Common myeloid progenitor, CD34-positive (primary cell): ENCODE measurements at regions not wholly inside any gene's neighbourhood (a gene's known extent, or its start where the extent isn't known, plus 50 kb on each side); places are given as distances from the start of the nearest gene placed in this dataset.

ENCODE experiments used
- CTCF ChIA-PET: fragments of 350-600 bp; sonication (Branson Sonifier 250); formaldehyde crosslinking; loops from one replicate; lab custom pipeline; 2021; ENCODE audit warnings: antibody characterized with exemption; lab: Charles Lee
- POLR2A ChIA-PET: fragments of 350-600 bp; sonication (Branson Sonifier 250); formaldehyde crosslinking; loops from one replicate; lab custom pipeline; 2021; ENCODE audit warnings: antibody characterized with exemption; lab: Charles Lee
- DNase-seq, 3 donors: peaks; one replicate each; pipeline versions ENCODE4 v3.0.0 to v3.0.0-alpha.2; 2013
- H3K27ac ChIP-seq, 2 experiments: 1 replicate in 1 of 2; 2 replicates in 1 of 2; pipeline ENCODE4 v1.7.0; 2013; ENCODE audit warnings: inconsistent platforms in 2 of 2, low read length in 2 of 2, mild to moderate bottlenecking in 2 of 2, low read depth in 1 of 2, moderate library complexity in 1 of 2; ENCODE audit not compliant: severe bottlenecking in 2 of 2, insufficient read depth in 1 of 2, poor library complexity in 1 of 2
- H3K27me3 ChIP-seq, 5 experiments: replicated peaks in 2 of 5; 1 replicate in 3 of 5; 2 replicates in 2 of 5; pipeline versions ENCODE4 v1.6.1 to v1.7.0; 2013; ENCODE audit warnings: low read length in 4 of 5, mild to moderate bottlenecking in 2 of 5, moderate library complexity in 2 of 5, inconsistent platforms in 1 of 5; ENCODE audit not compliant: insufficient read depth in 5 of 5, control insufficient read depth in 4 of 5
- H3K36me3 ChIP-seq, 4 experiments: 1 replicate in 2 of 4; 2 replicates in 2 of 4; pipeline versions ENCODE4 v1.6.1 to v1.7.0; 2013; ENCODE audit warnings: low read length in 3 of 4, control low read depth in 1 of 4, mild to moderate bottlenecking in 1 of 4; ENCODE audit not compliant: control insufficient read depth in 4 of 4, insufficient read depth in 4 of 4
- H3K4me1 ChIP-seq, 4 experiments: 1 replicate in 3 of 4; 2 replicates in 1 of 4; pipeline versions ENCODE4 v1.6.1 to v1.7.1; 2013; ENCODE audit warnings: low read length in 3 of 4, mild to moderate bottlenecking in 3 of 4, control low read depth in 1 of 4, inconsistent platforms in 1 of 4, moderate library complexity in 1 of 4; ENCODE audit not compliant: control insufficient read depth in 4 of 4, insufficient read depth in 4 of 4; ENCODE audit errors: control extremely low read depth in 1 of 4
- H3K4me3 ChIP-seq, 7 experiments: 1 replicate in 4 of 7; 2 replicates in 3 of 7; pipeline versions ENCODE4 v1.5.1 to v1.7.0; 2013; ENCODE audit warnings: mild to moderate bottlenecking in 7 of 7, low read length in 6 of 7, moderate library complexity in 6 of 7, inconsistent platforms in 2 of 7, low read depth in 2 of 7, control low read depth in 1 of 7; ENCODE audit not compliant: insufficient read depth in 4 of 7, control insufficient read depth in 1 of 7; ENCODE audit errors: extremely low read depth in 1 of 7
- H3K9me3 ChIP-seq, 5 experiments: 1 replicate in 4 of 5; 2 replicates in 1 of 5; pipeline versions ENCODE4 v1.6.1 to v1.7.1; 2013; ENCODE audit warnings: low read length in 4 of 5, mild to moderate bottlenecking in 2 of 5, inconsistent platforms in 1 of 5, low read depth in 1 of 5, moderate library complexity in 1 of 5; ENCODE audit not compliant: control insufficient read depth in 4 of 5, insufficient read depth in 2 of 5; ENCODE audit errors: control extremely low read depth in 1 of 5
- WGBS: methylation state at CpG from one replicate; pipeline ENCODE4 v1.1.5; 2013; ENCODE audit not compliant: insufficient coverage; 5-methylcytosine and 5-hydroxymethylcytosine counted together

DNA sequence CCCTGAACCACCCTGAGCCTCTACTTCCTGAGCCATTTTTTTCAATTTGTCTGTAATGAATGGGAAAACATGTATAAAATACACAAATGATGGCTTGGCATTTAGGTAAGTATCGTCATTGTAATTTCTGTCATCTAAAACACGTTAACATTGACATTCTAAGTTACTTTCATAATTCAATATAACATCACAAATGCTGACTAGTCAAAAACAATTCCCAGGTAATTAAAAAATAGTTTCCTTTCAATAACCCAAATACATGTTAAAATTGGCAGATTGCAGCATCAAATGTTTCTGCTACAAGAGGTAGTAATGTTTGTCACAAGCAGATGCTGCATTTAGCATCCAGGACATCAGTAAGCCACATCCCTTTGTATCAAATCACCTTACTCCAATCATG, 776.4 kb downstream of the KCTD16 start:
- POLR2A ChIA-PET = no interaction called here
- H3K36me3 ChIP-seq = no peaks in the 10 kb centered on the region
- no peak overlapping the region for H3K4me3 ChIP-seq

DNA sequence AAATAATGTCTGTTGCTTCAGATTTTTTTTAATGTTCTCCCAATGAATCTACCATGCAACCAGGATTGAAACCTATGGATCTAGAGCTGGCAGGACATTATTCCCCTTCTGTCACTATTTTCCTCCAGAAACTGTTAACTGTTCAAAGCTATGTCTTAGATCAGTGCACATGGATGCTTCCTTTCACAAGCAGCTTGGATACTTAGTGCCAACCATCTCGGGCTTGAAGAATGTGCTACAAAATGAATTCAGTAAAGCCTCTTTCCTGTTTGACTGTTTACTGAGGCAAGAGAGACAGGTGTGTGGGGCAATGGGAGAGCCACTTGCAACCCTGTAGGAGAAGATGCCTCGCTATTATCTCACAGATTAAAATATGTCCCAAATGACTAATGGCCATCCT, 774.8 kb downstream of the KCTD16 start:
- Histone ChIP-seq H3K4me1 (no peaks in the 10 kb centered on the region), H3K36me3 (no peaks in the 10 kb centered on the region), H3K27ac (no peak overlapping the region), H3K27me3 (no peaks in the 10 kb centered on the region), H3K9me3 (no peaks in the 10 kb centered on the region), H3K4me3 (no peak overlapping the region)
- ChIA-PET CTCF (no interaction called here), POLR2A (no interaction called here)
- WGBS = no CpG with 5 or more reads among the region's 2 CpGs
- DNase-seq = no peak

More for the DNA sequence above, 776.4 kb downstream of the KCTD16 start:
- WGBS = no CpG with 5 or more reads among the region's 2 CpGs
- Histone ChIP-seq H3K27me3 (no peaks in the 10 kb centered on the region), H3K4me1 (no peaks in the 10 kb centered on the region), H3K27ac (no peak overlapping the region), H3K9me3 (no peaks in the 10 kb centered on the region)
- CTCF ChIA-PET = interaction anchor here (1.2 kb wide), 1 partner anchor 11 kb away, joined by 3 read pairs; no protein-coding TSS in a partner anchor
- DNase-seq = no peak

DNA sequence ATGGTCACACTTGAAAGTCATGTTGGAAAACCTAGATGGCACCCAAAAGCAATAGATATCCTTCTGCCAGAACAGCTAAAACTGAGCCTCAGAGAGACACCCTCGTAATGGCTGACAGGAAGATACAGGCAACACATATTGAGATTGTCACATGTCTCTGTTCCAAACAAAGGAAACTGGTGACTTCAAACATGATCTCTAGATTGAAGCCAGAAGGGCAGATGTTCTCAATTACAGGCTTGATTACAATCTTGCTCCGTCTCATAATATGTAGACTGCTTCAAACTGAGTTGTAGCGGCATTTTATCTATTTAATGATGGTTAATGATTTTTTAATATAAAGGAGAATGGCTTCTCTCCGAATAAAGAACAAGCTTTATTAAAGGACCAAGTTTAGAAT, 774.3 kb downstream of the KCTD16 start:
- H3K27me3 ChIP-seq = no peaks in the 10 kb centered on the region
- no peaks in the 10 kb centered on the region for H3K4me1 ChIP-seq
- no peaks in the 10 kb centered on the region for H3K36me3 ChIP-seq
- no peaks in the 10 kb centered on the region for H3K9me3 ChIP-seq
- DNase-seq = no peak
- WGBS = 93% methylated on average over 4 of the region's 4 CpGs
- ChIA-PET POLR2A (interaction anchor here (0.7 kb wide), 1 partner anchor 8 kb away, joined by 4 read pairs; no protein-coding TSS in a partner anchor), CTCF (no interaction called here)
- no peak overlapping the region for H3K27ac ChIP-seq
- H3K4me3 ChIP-seq = no peak overlapping the region

DNA sequence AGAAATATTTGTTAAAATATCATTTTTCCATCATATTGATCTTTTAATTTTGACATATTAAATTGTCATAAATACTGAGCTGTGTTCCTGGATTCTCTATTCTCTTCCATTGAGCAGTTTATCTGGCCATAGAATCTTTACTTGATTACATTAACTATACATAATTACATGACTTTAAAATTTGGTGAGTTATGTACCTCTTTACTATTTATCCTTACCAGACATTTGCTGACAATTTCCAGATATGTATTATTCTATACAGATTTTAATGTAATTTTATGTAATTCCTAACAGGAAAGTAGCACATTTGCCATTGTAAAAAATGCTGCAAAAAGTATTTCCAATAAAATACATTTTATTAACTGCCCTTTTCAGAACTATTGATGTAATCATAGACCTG, 770.3 kb downstream of the KCTD16 start:
- no peaks in the 10 kb centered on the region for H3K4me1 ChIP-seq
- ChIA-PET CTCF (no interaction called here), POLR2A (no interaction called here)
- no peaks in the 10 kb centered on the region for H3K27me3 ChIP-seq
- H3K36me3 ChIP-seq = no peaks in the 10 kb centered on the region
- peaks cover 0 to 1% (median 0%) of the 10 kb centered on the region in 5 experiments for H3K9me3 ChIP-seq
- DNase-seq = no peak
- no peak overlapping the region for H3K27ac ChIP-seq
- no peak overlapping the region for H3K4me3 ChIP-seq

DNA sequence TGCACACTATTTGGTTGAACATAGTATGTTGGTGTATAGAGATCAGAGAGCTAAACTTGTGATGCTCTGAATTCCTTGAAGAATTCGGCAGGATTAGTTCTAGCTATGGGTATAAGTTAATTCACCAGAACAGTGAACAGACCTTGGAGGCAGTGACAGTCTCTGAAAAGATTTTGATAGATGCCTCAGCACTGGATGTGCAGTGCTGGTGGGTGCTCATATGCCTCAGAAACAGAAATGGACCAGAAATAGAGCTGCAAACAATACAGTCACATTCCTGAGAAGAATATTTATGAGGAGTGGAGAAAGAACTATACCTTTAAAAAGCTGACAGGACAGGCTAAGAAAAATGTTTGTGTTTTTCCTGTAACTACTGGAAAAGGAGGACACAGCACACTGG, 747.7 kb downstream of the KCTD16 start:
- Histone ChIP-seq H3K27me3 (no peaks in the 10 kb centered on the region), H3K27ac (no peak overlapping the region), H3K9me3 (no peaks in the 10 kb centered on the region), H3K36me3 (no peaks in the 10 kb centered on the region), H3K4me1 (no peaks in the 10 kb centered on the region), H3K4me3 (no peak overlapping the region)
- DNase-seq = no peak
- ChIA-PET POLR2A (no interaction called here), CTCF (interaction anchor here (1.4 kb wide), 1 partner anchor 14 kb away, joined by 4 read pairs; no protein-coding TSS in a partner anchor)
- 100% methylated on average over 1 of the region's 1 CpG for WGBS

DNA sequence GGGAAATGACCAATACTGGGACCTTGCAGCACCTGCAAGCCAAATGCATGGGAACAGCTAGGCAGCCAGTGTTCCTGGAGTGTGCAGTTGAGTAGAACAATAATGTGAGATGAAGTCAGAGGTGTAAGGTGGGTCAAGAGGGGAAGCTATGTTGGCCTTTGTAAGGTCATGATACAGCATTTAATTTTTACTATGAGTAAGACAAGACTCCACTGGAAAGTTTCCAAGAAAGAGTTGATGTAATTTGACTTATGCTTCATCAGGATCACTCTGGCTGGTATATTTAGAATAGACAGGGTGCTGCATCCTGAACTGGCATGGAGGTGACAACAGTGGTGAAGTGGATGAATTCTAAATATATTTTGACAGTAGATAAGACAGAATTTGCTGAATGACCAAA, 744.8 kb downstream of the KCTD16 start:
- H3K4me3 ChIP-seq = no peak overlapping the region
- ChIA-PET CTCF (no interaction called here), POLR2A (no interaction called here)
- no peaks in the 10 kb centered on the region for H3K9me3 ChIP-seq
- H3K36me3 ChIP-seq = no peaks in the 10 kb centered on the region
- H3K27me3 ChIP-seq = no peaks in the 10 kb centered on the region
- no peak for DNase-seq
- no peak overlapping the region for H3K27ac ChIP-seq
- H3K4me1 ChIP-seq = no peaks in the 10 kb centered on the region

DNA sequence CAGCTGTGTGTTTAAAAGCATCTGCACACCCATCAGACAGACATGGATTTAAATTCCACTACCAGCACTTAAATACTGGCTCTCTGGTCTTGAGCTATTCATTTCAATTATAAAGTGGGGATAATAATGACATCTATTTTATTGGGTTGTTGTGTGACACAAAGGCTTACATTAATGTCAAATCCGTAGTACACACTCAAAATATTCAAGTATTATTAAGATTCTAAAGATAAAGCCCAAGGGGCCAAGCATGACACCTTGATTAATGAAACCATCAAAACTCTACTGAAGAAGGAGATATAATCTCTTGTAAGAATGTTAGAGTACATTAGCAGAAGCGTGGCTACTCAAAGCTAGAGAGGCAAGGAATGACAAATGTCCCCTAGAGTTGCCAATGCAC, 743.0 kb downstream of the KCTD16 start:
- ChIA-PET CTCF (no interaction called here), POLR2A (no interaction called here)
- H3K36me3 ChIP-seq = no peaks in the 10 kb centered on the region
- no peaks in the 10 kb centered on the region for H3K27me3 ChIP-seq
- H3K4me1 ChIP-seq = no peaks in the 10 kb centered on the region
- no peak overlapping the region for H3K4me3 ChIP-seq
- H3K9me3 ChIP-seq = no peaks in the 10 kb centered on the region
- no CpG with 5 or more reads among the region's 2 CpGs for WGBS
- H3K27ac ChIP-seq = no peak overlapping the region
- no peak for DNase-seq
